Stimulated activated CD8-positive, alpha-beta memory T cell treated with anti-CD3 and anti-CD28 coated beads, Interleukin-15, amount 100 ng/mL, for 4 hours (primary cell): ENCODE measurements at regions not wholly inside any gene's neighbourhood (a gene's known extent, or its start where the extent isn't known, plus 50 kb on each side); places are given as distances from the start of the nearest gene placed in this dataset.

ENCODE experiments used
- DNase-seq, 2 donors: peaks; one replicate each; pipeline ENCODE4 v3.0.0-alpha.2; 2020; ENCODE audit warnings: low read depth in 2 of 2

DNA sequence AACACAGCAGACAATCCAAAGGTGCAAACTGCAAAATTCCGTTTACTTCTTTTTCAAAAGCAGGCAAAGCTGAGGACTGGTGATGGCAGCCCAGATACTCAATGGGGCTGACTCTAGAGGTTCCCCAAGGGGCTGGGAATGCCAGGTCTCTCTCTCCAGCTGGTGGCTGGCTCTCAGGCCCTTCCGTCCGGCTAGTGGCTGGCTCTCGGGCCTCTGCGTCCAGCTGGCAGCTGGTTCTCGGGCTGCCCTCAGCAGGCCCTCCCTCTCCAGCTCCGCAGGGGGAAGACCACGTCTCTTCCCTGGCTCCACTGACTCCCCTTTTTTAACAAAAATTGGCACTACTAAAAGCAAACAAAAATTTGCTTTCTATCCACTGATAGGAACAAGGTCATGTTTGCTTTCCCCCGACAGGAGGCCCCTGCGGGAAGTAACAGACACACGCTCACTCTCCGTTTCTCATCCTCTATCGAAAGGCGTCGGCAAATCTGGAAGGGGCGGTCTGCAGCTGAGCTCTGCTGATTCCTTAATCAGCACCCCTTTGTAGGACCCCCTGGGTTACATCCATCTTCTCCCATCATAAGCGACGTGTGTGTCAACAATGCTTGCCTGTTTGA lies 381.4 kb downstream of the BRD1 start:
- no peak for DNase-seq

DNA sequence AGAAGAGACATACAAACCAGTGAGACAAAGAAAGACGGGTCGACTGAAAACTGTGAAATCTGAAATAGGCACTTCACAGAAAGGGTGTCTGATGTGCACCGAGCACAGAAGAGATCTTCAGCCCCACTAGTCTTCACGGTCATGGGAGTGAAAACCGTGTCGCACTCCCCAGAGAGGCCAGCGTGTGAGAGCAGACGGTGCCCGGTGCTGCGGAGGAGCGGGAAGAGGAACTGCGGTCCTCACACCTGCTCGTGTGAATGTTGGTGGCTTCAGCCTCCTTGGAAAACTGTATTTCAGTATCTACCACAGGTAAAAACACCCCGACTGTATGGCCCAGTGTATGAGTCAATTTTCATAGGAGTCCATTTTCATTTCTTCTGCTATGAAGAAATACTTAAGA lies 382.9 kb downstream of the BRD1 start:
- no peak for DNase-seq

DNA sequence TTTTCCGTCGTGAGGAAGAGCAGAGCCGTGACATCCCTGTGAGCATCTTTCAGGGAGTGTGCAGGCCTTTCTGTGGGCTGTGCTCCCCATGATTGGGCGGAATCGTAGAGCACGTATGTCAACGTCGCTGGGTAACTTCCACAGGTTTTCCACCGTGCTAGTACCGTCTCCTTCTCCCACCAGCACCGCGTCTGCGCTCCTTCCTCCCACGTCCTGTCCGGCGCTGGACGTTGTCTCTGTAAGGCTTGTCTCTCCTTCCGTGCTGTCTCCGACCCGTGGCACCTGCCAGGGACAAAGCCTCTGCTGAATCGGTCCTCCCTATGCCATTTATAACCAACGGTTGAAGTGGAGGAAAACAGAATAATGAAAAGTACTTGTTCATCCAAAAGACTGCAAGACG lies 386.7 kb downstream of the BRD1 start:
- DNase-seq: no peak

DNA sequence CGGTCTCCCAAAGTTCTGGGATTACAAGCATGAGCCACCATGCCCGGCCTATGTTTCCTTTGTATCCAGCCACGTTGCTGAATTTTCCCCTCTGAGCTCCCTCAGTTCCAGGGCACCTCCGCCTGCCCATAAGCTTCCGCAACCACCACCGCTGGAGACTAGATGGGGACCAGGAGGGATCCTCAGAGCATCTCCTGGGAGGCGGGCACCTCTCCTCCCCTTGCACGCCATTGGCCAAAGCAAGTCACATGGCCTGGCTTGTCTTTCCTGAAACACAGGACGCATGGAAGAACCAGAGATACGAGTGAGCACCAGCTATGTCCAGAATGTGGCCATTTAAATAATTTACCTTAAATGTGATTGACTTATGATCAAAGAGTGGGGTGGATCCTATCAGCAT lies 388.3 kb downstream of the BRD1 start:
- DNase-seq: no peak

DNA sequence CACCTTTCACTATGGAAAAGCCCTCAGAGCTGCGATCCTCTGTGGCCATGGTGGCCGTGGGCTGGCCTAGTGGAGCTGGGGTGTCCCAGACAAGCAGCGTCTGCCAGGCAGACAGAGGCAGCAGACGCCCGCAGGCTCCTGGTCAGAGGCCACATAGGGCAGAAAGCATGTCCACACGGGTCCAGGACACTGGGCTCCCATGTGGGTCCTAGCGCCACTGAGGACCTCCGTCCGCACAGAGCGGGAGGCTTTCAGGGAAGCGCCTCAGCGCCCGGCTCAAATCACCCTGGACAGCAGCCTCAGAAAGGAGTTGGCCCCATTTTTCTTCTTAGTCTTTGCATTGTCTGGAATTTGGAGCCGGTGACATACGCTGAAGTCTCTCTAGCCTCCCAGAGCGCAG lies 389.7 kb downstream of the BRD1 start:
- DNase-seq: no peak

DNA sequence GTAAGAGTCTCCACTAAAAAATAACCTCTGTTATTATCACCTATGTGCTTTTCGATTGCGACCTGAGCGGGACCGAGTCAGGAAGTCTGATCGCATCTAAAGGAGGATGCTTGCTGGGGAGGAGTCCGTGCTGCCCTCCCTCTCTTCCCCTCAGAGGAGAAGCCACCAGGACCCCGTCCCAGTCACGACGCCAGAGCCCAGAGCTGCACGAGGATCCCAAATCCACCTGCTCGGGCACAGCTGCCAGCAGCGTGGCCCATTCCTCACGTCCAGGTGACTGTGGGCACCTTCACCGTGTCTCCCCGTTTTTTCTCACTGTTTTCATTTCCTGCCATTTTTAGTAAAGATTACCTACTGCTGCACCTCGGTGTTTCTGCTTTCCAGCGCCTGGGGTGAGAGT lies 390.3 kb downstream of the BRD1 start:
- DNase-seq: no peak

DNA sequence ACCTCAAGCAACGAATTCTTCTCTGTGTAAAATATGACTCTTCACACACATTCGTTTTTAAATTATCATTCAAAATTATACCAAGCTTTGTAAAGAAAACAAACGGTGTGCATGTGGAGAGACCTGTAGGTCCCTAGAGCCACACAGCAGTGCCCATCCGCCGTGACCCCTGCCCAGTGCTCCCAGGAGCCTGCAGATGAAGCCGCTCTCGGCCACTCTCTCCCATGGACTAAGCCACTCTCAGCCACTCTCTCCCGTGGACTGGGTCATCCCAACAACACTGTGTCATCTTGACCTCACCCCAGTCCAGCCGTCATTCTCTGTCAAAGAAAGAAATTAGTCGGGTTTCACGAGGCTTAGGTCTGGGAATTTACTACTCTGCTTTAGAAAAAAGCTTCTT lies 391.6 kb downstream of the BRD1 start:
- no peak for DNase-seq

DNA sequence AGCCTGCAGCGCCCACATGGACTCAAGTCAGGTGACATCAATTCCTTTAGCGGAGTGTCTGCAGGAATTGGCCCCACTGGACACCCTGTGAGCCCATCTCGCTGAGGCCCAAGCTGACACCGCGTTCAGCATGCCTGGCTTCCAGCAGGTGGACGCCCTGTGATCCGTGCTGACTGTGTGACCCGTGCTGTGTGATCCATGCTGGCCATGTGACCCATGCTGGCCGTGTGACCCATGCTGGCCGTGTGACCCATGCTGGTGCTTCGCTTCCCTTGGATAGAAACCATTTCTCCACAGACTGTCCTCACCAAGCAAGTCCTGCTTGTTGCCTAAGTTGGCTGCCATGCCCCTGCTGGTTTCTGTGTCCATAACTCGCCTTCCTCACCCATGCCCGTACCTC lies 392.1 kb downstream of the BRD1 start:
- DNase-seq: no peak

DNA sequence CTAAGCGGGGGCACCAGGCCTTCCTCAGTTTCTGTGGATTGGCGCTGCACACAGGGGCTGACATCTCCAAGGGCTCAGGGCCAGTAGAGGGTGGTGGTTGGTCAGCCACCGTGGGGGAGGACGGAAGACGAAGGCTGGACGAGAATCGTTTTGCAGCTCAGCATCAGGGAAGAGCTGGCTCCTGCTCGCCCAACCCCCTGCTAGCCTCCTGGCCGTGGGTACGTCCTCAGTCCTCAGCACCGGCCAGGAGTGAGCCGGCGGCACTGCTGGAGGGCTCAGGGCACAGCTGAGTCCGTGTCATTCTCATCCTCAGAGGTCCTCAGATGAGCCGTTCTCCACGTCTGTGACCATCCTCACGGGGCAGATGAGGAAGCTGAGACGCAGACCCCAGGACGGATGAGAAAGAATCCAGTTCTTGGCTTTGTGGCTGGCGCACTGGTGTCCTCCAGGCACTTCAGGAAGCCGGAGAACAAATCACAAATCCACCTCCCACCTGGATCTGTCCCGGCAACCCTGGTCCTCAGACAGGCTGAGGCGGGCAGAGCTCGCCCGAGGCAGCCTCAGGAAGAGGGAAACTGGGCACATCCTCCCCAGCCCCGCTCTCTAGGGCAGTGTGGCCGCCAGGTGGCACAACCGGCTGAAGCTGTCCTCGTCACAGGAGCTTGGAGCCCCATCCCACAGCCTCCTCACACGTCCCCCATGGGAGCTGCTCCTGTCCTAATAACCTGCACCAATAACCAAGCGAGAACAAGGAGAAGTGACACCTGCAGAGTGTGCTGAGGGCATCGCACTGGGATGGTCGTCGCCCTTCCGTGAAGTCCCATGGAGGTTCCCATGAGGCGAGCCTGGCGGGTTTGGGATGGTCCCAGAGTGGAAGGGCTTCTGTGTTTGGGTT lies 393.7 kb downstream of the BRD1 start:
- DNase-seq: no peak

DNA sequence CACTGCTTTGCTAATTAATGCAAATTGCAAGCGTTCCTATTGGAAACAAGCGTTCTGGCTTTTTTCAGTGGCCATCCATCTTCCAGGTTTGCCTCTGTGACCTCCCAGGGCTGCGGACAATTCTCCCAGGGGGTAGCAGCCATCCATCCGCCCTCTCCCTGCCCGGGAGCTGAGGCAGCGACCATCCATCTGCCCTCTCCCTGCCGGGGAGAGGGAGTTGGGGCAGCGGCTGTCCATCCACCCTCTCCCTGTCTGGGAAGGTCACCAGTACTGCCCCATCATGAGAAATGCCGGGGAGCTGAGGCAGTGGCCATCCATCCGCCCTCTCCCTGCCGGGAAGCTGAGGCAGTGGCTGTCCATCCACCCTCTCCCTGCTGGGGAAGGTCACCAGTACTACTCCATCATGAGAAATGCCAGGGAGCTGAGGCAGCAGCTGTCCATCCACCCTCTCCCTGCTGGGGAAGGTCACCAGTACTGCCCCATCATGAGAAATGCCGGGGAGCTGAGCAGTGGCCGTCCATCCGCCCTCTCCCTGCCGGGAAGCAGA lies 394.7 kb downstream of the BRD1 start:
- DNase-seq: no peak

DNA sequence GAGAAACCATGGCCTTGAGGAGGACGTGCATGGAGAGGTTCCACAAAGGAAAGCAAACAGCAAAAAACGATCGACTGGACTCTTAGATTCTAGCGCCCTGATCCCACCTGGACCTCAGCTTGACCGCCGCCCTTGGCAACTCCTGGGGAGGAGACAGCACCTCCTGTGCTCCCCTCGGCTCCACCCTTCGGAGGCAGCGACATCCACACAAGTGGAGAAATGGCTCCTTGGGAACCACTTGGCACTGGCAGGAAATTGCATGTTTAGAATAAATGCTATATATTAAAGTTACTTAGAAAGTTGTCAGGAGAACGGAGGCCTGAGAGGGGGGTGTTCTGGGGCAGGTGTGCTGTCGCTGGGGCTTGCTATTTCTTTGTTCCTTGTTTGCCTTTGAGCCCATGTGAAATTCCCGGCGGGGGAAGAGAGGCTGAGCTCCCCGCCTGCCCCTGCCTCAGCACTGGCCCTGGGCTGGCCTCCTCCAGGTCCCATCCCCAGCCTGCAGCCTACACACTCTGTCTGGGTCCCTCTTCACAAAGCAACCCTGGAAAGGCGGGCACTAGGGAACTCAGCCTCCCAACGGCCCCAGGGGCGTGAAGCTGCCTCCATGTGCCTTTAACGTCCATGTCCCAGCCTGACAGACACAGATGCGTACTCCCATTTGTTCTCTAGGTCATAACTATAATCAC lies 395.3 kb downstream of the BRD1 start:
- no peak for DNase-seq

DNA sequence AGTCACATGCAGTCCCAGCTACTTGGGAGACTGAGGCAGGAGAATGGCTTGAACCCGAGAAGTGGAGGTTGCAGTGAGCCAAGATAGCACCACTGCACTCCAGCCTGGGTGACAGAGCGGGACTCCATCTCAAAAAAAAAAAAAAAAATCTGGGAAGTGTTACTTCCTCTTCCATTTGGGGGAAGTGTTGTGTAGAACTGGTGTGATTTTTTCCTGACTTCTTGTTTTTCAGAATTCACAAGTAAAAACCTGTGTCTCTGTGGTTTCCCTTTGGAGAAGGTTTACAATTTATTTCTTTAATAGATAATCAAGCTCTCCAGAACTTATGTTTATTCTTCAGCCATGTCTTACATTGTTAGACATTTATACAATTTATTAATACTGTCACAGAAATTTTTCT lies 396.1 kb downstream of the BRD1 start:
- no peak for DNase-seq

DNA sequence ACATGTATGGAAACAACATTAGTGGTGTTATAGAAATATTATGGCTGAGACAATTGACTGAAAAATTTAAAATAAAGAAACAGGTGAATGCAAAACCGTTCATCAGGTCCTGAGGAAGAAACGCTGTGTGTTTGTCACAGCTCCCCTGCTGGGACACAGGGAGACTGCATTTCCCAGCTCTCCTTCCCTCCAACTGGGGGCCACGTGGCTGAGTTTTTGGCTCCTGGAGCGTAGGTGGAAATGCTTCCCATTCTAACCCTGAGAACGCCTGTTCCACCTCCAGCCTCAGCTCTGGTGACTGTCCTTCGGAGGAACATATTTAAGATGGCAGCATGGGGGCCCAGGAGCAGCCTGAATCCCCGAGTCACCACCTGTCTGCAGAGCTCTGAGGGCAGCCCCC lies 398.6 kb downstream of the BRD1 start:
- DNase-seq: no peak

DNA sequence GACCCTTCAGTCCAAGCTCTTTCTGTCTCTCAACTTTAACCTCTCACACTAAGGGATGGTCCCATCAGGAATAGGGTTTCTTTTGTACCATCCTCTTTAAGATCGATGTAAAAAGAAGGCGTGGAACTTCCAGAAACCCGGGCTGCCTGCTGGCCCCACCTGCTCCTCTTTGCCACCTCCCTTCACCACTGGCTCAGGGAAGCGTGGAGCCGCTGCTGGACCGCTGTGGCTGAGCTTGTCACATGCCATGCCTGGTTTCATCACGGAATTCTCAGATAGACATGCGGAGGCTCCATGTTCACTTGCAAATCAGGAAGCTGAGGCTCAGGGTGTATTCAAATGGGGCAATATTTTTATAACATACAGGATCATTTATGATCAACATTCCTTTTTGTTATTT lies 399.7 kb downstream of the BRD1 start:
- no peak for DNase-seq

DNA sequence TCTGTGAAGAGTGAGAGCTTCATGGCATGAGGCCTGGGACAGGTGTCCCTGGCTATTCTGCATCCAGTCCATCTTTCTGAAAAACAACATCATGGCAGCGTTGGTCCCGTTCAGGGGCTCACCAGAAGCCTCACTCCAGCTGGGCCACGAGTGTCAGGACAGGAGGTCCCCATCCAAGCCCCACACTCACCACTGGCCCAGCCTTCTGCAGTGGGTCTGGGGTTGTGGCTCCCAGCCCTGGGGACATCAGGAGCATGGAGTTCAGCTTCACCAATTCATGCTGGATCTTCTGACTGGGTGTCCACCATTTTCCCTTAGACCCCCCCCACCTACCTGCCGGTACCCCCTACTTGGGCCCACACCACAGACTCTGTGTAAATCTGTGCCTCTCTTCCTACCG lies 400.3 kb downstream of the BRD1 start:
- no peak for DNase-seq

DNA sequence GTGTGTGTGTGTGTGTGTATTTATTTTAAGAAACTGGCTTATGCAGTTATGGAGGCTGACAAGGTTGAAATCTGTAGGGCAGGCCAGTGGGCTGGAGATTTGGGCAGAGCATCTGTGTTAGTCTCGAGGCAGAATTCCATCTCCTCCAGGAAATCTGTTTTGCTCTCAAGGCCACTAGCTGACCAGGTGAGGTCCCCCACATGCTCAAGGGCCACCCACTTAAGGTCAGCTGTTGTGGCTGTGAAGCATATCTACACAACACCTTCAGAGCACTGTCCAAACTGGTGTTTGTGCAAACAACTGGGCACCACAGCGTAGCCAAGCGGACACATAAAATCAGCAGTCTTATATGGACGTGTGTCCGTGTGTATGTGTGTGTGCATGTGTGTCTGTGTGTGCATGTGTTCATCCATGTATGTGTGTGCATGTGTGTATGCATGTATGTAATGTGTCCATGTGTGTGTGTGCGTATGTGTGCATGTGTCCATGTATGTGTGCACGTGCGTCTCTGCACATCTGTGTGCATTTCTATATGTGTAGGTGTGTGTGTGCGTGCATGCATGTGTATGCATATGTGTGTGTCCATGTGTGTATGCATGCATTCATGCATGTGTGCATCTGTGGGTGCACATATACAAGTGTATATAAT lies 400.9 kb downstream of the BRD1 start:
- no peak for DNase-seq

DNA sequence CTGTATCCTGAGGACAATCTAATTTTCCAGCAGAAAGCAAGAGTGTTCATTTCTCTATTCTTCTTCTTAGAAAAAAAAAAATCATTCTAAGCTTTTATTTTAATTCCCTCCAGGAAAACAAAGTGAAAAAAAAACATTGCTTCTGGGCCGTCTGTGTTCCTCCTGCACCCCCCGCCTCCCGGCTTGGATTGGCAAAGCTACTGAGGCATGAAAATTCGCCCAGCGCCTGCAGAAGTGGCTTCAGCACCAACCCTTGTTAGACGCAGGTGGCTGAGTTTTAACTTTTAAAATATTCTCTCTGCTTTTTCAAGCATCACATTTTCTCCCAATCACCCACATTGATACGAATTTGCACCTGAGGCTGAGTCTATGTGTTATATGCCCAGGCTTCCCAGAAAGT lies 401.6 kb downstream of the BRD1 start:
- DNase-seq: no peak

DNA sequence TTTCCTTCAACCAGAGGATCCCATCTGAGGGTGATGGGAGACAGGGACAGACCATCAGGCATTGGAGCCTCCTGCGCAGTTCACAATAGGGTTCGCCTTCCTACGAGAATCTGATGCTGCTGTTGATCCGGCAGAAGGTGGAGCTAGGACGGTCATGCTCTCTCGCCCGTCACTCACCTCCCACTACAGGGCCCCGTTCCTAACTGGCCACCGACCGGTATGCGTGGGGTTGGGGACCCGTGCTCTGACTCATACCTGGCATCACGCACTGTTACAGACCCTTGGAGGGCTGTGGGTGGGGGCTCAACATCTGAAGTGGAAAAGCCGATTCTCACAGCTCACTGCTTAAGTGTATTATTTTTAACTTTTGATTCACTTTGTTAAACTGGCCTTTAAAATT lies 402.3 kb downstream of the BRD1 start:
- no peak for DNase-seq

DNA sequence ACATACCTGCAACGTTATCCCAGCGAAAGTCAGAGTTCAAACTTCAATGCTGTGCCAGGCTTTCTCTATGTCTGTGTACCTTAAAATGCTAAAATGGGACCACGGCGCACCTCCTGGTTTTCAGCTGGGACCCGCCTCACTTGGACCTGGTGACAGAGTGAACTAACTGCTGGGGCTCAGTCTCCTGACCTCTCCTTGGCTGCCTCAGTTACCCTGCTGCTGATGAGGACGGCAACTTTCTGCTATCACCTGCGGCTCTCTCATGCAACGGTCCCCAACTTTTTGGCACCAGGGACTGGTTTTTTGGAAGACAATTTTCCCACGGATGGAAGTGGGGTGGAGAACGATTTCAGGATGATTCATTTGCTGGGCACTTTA lies 402.8 kb downstream of the BRD1 start:
- DNase-seq: no peak

DNA sequence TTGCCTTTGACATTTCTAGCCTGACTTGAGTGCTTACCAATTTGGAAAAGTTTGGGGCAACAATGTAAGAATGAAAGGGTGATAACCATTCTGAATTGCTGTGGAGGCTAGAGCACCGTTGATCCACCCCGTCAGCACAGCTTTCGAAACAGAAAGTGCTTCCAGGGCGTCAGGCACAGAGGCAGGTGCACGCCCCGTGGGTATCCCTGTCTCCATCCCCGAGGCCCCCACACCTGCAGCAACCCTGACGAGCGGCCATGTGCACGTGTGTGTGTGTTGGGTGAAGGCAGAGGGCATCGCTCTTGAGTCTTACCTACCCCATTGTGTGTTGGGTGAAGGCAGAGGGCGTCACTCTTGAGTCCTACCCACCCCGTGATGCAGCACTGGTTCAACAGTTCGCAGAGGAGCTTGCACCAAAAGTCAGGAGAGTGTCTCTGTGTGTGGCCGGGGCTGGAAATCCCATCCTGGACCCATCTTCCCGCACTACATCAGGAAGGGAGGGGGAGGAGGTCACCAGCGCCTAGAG lies 404.5 kb downstream of the BRD1 start:
- no peak for DNase-seq

DNA sequence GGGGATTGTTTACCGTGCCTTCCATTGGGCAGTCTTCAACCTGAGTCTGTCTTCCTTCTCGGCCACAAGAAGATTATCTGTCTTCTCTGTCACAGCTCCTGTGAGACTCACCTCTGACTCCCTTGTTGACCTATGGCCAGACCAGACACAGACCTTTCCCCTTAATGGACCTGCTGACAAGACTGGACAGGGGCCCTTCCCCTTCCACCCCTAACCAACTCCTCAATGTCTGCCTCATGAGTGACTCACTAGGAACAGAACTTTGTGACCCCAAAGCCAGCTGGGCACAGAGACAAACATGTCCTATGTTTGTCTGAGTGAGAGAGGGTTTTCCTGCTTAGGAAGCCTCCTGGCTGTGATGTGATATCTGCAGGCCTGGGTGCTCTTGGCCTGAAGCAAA lies 405.0 kb downstream of the BRD1 start:
- DNase-seq: no peak

DNA sequence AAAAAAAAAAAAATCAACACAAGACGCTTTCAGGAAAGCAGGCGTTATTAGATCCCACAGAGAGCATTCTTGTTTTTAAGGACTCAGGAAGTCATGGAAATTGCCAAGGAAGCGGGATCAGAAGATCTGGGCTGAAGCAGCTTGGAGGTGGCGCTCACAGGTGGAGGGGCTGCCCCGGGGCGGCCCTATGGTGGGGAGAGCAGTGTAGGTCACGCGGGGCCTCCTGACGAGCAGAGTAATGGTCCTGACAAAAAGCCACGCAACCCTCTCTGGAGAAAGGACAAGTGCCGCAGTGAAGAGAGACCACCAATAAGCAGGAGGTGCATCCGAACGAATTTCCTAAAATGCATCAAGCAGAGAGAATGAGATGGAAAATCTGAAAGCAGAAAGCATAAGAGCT lies 407.0 kb downstream of the BRD1 start:
- no peak for DNase-seq
